ENCODE measurements at regions not wholly inside any gene's neighbourhood (a gene's known extent, or its start where the extent isn't known, plus 50 kb on each side); places are given as distances from the start of the nearest gene placed in this dataset.

DNA sequence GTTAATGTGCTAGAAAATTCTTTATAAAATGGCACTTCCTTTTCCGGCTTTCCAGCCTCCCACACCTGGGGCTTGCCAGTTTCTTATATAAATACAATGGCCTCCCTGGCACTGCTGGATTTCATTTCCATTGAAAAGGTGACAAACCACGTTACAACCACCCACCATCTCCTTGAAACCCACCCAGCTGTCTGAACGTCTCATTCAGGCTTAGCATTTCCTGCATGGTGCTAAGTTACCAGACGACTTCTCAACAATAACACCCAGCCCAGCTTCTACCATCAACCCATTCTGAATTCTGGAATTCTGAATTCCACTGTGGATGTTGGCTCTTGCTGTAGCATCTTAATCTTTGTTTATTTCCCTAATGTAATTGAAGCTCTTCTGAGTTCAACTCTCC is 499.8 kb upstream of the CELF2 start:
- no peaks in the 10 kb centered on the region for H3K36me3 Mint-ChIP-seq
- Histone ChIP-seq H3F3A (ENCODE audit: low read depth) (no peaks in the 10 kb centered on the region), H3K4me3 (no peak overlapping the region), H3K4me1 (peaks cover 13% of the 10 kb centered on the region), H3K36me3 (no peaks in the 10 kb centered on the region), H3K9me3 (ENCODE audit: low read depth) (no peaks in the 10 kb centered on the region), H3K79me2 (ENCODE audit: low read depth) (no peaks in the 10 kb centered on the region), H3K9ac (no peak overlapping the region), H3K27ac (no peak overlapping the region), H3K4me2 (no peak overlapping the region), H2AFZ (replicated peaks) (no peak overlapping the region), H4K20me1 (ENCODE audit: low read depth) (no peaks in the 10 kb centered on the region), H3K27me3 (no peaks in the 10 kb centered on the region)
- no peak for DNase-seq (ENCODE audit: low spot score)
- H3K9me3 Mint-ChIP-seq = no peaks in the 10 kb centered on the region
- H3K27me3 Mint-ChIP-seq (ENCODE audit: insufficient read depth, low read depth) = no peaks in the 10 kb centered on the region
- H3K4me1 Mint-ChIP-seq = peaks cover 5% of the 10 kb centered on the region
- TF ChIP-seq, protein P1, sequence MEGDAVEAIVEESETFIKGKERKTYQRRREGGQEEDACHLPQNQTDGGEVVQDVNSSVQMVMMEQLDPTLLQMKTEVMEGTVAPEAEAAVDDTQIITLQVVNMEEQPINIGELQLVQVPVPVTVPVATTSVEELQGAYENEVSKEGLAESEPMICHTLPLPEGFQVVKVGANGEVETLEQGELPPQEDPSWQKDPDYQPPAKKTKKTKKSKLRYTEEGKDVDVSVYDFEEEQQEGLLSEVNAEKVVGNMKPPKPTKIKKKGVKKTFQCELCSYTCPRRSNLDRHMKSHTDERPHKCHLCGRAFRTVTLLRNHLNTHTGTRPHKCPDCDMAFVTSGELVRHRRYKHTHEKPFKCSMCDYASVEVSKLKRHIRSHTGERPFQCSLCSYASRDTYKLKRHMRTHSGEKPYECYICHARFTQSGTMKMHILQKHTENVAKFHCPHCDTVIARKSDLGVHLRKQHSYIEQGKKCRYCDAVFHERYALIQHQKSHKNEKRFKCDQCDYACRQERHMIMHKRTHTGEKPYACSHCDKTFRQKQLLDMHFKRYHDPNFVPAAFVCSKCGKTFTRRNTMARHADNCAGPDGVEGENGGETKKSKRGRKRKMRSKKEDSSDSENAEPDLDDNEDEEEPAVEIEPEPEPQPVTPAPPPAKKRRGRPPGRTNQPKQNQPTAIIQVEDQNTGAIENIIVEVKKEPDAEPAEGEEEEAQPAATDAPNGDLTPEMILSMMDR (IDR thresholded peaks at IDR 0.05) = no peak
- no peak for TF ChIP-seq EZH2phosphoT487 (IDR thresholded peaks at IDR 0.05)
- TF ChIP-seq EZH2 (IDR thresholded peaks at IDR 0.05) = no peak
- no peak overlapping the region for H3K4me3 Mint-ChIP-seq
- H3K27ac Mint-ChIP-seq = no peak overlapping the region

DNA sequence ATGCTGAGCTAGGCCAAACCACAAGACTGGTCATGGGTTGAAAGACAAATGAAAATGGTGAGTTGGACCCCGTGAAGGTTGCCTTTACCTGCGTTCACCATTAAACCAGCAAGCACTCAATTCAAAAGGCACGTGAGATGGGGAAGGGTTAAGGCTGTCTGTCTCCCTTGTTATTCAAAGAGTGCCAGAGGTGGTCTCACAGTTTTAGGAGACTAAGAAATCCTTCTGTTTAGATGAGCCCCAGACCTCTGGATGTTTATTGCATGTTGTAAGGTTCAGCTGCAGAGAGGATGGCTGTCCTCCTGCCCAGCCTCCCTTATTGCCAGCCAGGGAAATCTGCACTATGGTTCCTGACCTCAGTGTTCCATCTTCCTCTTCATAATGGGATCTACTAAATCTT is 498.0 kb upstream of the CELF2 start:
- no peaks in the 10 kb centered on the region for H3K36me3 Mint-ChIP-seq
- Histone ChIP-seq H3K4me2 (no peak overlapping the region), H3K79me2 (ENCODE audit: low read depth) (no peaks in the 10 kb centered on the region), H3K36me3 (no peaks in the 10 kb centered on the region), H3K9me3 (ENCODE audit: low read depth) (no peaks in the 10 kb centered on the region), H3K4me3 (no peak overlapping the region), H3K9ac (no peak overlapping the region), H3K4me1 (peaks cover 13% of the 10 kb centered on the region), H2AFZ (replicated peaks) (no peak overlapping the region), H3F3A (ENCODE audit: low read depth) (no peaks in the 10 kb centered on the region), H4K20me1 (ENCODE audit: low read depth) (no peaks in the 10 kb centered on the region), H3K27me3 (no peaks in the 10 kb centered on the region), H3K27ac (no peak overlapping the region)
- H3K27ac Mint-ChIP-seq = no peak overlapping the region
- no peaks in the 10 kb centered on the region for H3K27me3 Mint-ChIP-seq (ENCODE audit: insufficient read depth, low read depth)
- H3K4me1 Mint-ChIP-seq = peaks cover 5% of the 10 kb centered on the region
- H3K9me3 Mint-ChIP-seq = no peaks in the 10 kb centered on the region
- no peak overlapping the region for H3K4me3 Mint-ChIP-seq
- TF ChIP-seq, protein P1 (IDR thresholded peaks at IDR 0.05) = no peak
- TF ChIP-seq EZH2 (IDR thresholded peaks at IDR 0.05) = no peak
- TF ChIP-seq EZH2phosphoT487 (IDR thresholded peaks at IDR 0.05) = no peak
- DNase-seq (ENCODE audit: low spot score) = no peak

DNA sequence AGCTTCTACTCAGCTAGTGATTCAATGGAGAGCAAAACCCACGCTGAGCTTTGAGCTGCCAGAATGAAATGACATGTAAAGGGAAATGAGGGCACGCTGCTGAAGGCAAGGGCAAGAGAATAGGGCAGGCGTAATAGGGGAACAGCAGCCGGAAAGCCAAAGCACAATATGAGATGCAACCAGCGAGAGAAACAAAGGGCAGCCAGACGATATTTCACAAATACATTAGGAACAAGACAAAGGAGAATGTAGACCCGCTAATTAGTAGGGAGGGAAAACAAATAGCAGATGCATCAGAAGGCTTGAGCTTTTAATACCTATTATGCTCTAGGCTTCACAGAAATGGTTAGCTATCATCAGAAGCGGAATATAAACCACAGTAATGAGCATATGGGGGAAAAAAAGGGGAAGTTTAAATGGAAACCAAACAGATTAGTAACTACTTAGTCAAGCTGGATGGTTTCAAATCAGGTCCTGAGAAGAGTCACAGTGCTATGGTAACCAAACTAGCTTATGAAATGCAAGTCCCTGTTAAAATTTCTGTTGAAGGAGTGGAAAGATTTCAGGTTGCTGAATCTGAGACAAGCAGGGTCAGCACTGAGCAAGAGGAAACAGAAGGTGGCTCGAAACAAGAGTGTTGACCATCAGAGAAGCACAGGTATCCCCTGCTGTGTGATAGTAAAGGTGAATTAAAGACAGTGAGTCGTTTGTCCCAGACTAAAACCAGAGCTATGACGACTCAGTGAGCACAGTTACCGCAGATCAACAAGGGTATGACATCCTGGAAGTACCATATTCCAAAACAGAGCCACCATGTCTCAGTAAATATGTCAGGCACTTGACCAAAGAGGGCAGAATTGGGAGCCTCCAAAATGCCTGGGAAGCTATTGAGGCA is 496.9 kb upstream of the CELF2 start:
- H3F3A ChIP-seq (ENCODE audit: low read depth) = no peaks in the 10 kb centered on the region
- Mint-ChIP-seq H3K4me1 (peaks cover 5% of the 10 kb centered on the region), H3K9me3 (no peaks in the 10 kb centered on the region), H3K4me3 (no peak overlapping the region), H3K27ac (no peak overlapping the region), H3K36me3 (no peaks in the 10 kb centered on the region), H3K27me3 (ENCODE audit: insufficient read depth, low read depth) (no peaks in the 10 kb centered on the region)
- TF ChIP-seq EZH2 (IDR thresholded peaks at IDR 0.05) = no peak
- no peak for TF ChIP-seq EZH2phosphoT487 (IDR thresholded peaks at IDR 0.05)
- TF ChIP-seq, protein P1 (IDR thresholded peaks at IDR 0.05) = no peak
- no peak overlapping the region for H3K4me2 ChIP-seq
- peaks cover 13% of the 10 kb centered on the region for H3K4me1 ChIP-seq
- no peak overlapping the region for H3K4me3 ChIP-seq
- no peaks in the 10 kb centered on the region for H3K9me3 ChIP-seq (ENCODE audit: low read depth)
- H2AFZ ChIP-seq (replicated peaks) = no peak overlapping the region
- H3K9ac ChIP-seq = no peak overlapping the region
- H3K36me3 ChIP-seq = no peaks in the 10 kb centered on the region
- H3K27ac ChIP-seq = no peak overlapping the region
- no peaks in the 10 kb centered on the region for H3K27me3 ChIP-seq
- H3K79me2 ChIP-seq (ENCODE audit: low read depth) = no peaks in the 10 kb centered on the region
- peak; percentile 8 for DNase-seq (ENCODE audit: low spot score)
- no peaks in the 10 kb centered on the region for H4K20me1 ChIP-seq (ENCODE audit: low read depth)

Measured in neural progenitor cell (in vitro differentiated cells).